HG03045 (cell line): ENCODE measurements at regions not wholly inside any gene's neighbourhood (a gene's known extent, or its start where the extent isn't known, plus 50 kb on each side); places are given as distances from the start of the nearest gene placed in this dataset.
"Not testable (repeated sequence)": the region's sequence is repeated elsewhere in the genome, so short reads cannot be mapped to it uniquely, and the experiment has no call there.

ENCODE experiments used
- ATAC-seq: cut with Tn5 transposase; IDR thresholded peaks from one replicate; pipeline ENCODE4 v1.9.1; 2021; ENCODE audit warnings: mild to moderate bottlenecking, moderate library complexity; ENCODE audit not compliant: unreplicated experiment

DNA sequence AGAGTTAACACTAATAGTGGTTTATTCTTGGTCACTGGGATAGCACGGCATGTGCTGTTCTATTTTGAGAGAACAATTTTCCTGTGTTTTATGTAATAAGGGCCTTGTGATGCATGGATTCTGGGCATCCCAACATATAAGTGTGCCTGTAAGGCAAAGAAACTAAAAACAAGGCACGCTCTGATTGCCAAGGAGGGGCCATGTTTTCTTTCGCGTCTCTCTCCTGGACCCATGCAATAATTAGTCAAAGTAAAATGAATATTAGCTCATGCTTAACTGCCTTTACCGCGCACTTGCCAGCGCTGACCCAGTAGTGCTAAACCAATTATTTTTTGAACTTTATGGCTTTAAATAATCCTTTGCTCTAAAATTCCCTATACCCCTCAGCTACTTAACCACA, 140.9 kb downstream of the PSAT1 start:
- ATAC-seq, result no peak

DNA sequence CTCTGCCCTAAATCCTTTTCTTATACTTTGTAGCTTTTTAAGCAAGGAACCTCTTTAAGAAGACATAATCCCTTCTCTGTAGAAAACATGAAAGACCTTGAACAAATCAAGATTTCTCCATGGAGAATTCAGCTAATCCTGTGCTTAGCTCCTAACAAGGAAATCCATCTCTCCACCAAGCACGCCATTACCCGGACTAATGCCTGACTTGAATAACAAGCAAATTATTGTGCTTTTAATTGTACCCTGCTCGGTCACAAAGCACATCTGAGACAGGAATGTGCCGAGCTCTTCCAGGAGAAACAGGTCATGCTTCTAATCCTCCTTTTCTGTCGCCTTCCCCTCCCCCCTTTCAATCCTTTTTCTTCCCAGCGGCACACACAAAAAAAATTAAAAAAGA, 141.3 kb downstream of the PSAT1 start:
- no peak for ATAC-seq

DNA sequence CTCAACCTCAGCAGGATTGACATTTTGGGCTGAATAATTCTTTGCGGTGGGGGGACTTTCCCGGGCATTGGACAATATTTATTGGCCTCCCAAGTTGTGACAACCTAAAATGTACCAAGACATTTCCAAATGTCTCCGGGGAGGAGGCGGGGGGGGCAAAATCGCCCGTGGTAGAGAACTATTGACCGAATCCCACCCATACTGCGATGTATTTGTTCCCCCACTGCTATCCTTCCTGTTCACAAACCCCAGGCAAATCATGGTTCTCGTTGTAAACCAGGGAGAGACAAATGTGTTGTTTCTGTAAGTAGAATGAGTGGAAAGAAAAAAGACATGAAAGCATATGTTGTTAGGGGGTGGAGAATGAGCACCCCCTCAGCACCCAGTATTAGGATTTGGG, 141.9 kb downstream of the PSAT1 start:
- ATAC-seq, result no peak

DNA sequence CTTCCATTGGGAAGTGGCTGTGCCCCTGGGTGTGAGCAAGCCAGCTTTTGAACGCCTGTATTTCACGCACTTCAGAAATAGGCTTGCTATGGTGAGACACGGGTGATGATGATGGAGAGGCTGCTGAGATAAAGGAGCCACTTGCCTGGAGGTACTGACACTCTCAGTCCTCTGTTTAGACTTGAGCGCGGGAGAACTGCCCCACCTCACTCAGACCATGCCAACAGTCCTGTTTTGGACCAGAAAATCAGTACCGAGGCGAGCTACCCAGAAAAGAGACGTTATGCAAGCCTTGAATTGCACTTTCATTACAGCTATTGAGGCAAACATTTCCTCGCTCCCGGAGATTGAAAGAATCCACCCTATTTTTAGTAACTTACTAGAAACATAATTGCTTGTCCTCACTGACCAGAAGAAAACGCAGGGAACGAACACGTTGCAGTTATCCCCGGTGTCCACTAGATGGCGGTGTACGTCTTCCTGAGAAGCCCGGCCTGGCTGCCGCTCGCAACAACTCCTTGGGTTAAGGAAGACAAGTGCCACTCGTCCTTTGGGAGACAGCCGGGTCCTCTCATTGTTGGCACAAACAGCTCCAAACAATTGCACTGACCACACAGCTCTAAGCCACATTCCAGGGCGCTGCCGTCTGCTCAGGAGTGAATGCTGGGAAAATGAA, 142.4 kb downstream of the PSAT1 start:
- no peak for ATAC-seq

DNA sequence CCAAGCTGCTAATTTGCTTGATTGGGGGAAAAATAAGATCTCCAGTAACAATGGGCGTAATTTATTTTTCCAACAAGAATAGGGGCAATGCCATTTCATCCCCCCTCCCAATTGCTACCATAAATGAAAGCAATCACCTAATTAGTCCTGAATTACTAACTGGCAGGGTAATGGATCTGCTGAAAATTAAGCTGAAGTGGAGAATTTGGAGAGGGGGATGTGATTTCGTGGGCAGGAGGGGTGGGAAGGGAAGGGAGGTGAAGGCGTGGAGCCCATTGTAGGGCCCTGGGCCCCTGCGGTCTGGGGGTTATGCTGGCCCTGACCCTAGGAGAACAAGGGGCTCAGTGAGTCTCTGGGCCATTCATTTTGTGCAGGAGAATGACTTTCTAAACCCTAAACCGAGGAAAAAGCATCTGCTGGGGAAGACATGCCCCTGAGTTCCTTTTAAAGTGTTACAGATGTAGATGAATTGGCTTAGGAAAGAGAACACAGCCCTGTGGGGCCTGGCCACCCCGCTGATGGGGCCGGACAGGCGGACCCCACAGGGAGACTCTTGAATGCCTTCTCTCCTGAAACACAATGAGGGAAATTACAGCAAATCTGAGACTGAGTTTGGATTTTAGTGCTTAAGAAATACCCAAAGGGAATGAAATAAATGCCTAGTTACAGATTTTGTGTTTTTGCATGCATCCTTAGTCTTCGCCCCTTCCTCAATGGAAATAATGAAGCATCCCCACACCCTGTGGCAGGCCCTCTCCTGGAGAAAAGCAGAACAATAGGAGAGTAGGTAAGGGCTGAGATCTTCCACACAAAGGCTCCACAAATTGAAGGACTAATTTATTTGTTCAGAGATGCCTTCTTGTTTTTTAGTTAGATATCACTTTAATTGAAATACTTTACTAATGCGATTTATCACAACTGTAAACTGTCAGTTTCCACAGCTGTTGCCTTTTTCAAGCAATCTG, 143.2 kb downstream of the PSAT1 start:
- no peak for ATAC-seq

DNA sequence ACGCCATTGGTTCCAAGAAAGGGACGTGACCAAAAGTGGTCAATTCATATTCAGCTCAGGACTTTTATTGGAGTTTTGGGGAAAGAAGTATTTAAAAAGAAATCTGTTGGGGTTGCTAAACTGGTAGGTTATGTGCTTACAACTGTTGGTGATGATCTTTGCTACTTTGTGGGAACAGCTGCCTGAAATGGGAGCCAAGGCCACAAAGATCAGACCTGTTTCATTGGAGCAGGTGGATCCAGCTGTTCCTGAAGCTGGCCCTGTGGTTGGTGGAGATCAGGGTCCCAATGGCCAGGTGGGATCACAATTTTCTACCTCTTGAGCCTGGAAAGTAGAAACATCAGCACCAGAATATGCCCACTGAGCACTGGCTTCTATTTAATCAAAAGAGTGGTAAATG, 144.5 kb downstream of the PSAT1 start:
- no peak for ATAC-seq

DNA sequence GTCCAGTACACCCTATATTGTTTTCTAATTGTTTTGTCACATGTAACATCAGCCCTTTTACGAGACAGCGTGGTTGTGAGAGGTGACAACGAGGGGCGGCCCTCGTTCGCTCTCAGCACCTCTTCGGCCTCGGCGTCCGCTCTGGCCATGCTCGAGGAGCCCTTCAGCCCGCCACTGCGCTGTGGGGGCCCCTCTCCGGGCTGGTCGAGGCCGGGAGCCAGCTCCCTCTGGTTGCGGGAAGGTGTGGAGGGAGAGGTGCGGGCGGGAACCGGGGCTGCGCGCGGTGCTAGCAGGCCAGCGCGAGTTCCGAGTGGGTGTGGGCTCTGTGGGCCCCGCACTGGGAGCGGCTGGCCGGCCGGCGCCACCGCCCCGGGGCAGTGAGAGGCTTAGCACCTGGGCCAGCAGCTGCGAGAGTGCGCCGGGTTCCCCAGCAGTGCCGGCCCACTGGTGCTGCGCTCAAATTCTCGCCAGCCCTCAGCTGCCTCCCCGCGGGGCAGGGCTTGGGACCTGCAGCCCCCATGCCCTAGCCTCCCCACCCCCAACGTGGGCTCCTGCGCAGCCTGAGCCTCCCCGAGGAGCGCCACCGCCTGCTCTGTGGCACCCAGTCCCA, 145.0 kb downstream of the PSAT1 start:
- no peak for ATAC-seq

DNA sequence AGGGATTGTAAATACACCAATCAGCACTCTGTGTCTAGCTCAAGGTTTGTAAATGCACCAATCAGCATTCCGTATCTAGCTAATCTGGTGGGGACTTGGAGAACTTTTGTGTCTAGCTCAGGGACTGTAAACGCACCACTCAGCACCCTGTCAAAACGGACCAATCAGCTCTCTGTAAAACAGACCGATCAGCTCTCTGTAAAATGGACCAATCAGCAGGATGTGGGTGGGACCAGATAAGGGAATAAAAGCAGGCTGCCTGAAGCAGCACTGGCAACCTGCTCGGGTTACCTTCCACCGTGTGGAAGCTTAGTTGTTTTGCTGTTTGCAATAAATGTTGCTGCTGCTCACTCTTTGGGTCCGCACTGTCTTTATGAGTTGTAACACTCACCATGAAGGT, 145.7 kb downstream of the PSAT1 start:
- ATAC-seq, result not testable (repeated sequence)

DNA sequence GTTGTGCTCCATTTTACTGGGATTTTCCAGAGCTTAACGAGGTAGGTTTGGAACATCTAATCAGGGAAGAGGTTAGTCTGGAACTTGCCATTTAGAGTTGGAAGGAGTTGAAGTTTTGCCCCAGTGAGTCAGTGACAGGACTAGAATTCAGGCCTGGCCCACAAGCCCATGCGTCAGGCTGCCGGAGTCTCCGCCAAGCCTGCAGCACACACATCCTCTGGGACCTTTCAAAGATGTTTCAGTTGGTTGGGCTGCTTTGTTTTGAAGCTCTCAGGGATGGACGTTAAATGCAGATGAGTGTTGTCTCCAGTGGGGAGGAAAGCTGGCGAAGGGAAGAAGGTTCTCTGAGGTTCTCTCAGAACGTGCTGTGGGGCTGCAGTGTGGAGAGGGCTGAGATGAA, 147.0 kb downstream of the PSAT1 start:
- no peak for ATAC-seq

DNA sequence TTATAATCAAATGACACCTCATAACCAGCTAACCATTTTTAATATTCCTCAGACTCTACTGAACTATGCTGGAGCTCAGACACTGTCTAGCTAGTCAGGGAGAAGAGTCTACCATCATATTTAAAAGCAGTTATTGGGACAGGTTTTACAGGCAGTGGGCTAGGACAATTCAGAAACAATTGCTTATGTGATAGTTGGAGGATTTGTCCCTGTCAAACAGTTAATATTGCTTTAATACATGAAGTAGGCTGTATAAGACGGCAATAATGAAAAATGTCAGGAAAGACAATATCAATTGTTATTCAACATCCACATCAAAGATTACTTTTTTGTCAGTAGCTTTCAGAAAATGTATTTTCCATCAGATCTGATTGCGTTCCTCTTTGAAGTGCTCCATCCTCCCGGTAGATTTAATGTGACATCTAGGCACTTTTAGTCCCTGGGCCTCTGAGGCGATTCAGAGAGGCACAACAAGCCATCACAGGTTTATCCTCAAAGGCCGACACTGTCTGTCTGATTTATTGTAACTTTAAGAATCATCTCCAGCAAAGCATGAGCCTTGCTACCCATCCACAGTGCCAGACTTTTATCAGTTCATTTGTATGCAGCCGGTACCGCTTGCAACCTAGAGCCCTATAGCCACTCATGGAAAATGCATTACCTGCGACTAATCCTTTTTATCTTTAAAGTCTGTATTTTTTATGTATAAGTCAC, 152.2 kb downstream of the PSAT1 start:
- ATAC-seq, result no peak

DNA sequence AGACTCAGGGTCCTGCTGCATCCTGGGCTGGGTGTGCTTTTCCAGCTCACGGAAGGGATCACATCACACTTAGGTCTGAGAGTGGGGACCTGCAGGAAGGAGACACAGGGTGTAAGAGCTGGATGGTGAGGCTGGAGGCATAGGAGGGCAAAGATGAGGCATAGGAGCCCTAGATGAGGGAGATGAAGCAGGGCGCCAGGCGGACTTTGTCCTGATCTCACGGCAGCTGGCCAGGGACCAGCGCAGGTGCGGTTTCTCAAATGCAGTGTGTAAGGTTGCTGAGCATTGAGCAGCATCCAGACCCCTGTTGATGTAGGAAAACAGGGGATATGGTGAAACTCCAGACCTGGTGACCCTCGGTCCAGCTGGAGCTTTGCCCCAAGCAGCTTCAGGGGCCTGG, 156.5 kb downstream of the PSAT1 start:
- ATAC-seq, result no peak

DNA sequence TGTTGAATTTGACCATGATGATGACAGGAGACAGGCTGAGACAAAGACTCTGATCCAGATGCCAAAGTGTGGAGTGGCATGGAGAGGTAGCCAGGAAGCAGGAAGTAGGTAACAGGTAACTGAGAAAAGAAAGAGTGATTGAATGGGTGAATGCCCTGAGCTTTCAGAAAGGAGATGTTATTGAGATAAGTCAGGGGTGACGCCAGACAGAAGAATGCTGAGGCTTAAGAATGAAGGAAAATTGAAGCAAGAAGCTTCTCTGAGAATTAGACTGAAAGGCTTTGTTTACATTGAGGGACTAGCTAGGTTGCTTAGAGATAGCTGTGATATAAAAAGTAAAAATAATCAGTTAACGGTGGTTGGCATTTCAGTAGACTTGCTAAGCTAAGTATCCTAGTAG, 165.7 kb downstream of the PSAT1 start:
- no peak for ATAC-seq

DNA sequence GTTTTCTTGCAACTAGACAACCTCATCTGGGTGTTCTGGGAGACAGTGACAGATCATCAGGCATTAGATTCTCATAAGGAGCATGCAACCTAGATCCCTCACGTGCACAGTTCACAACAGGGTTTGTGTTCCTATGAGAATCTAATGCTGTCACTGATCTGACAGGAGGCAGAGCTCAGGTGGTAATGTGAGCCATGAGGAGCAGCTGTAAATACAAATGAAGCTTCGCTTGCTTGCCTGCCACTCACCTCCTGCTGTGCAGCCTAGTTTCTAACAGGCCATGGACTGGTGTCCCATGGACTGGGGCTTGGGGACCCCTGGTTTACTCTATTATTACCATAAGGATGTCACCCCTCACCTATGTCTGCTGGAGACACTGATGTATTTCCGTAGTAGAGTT, 166.8 kb downstream of the PSAT1 start:
- ATAC-seq, result no peak

DNA sequence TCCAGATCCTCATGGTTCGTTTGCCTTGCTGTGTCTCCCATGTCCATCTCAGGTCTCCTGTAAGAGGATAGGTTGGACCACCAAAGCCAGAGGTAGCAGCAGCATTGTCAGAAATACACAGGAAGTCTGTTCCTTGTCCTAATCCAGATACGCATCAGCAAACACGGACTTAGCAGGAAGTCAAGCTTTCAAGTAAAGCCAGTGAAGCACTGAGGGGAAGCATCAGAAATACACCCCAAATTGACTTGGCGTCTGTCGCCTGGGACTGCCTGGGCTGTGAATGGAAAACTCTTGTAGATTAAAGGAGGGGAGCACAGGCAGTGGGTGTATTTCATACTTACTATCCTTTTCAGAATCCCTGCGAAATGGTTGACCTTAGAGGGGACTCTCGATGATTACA, 171.3 kb downstream of the PSAT1 start:
- ATAC-seq, result no peak

DNA sequence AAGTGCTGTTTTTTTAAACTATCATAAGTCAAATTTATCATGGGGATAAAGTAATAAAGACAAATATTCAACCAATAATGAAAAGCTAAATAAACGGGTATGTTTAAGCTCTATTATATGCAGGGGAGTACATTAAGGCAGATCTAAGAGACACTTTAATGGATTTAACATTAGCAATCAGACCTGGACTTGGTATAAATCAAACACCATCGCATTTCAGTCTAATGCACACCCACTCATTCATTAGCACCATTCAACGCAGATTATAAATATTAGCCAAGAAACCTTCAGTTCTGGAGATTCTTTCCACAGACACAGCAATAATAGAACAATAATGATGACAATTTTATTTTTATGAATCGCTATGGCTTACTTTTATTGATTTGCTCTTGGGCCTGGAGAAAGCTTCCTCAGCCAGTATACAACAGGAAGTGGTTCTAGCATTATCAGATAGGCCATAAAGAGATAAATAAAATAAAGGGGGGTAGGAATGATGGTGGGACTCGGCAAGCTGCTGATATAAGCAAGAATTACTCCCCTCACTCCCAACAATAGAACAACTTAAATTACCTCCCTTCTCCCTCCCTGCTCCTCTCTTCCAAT, 172.2 kb downstream of the PSAT1 start:
- ATAC-seq, result no peak

DNA sequence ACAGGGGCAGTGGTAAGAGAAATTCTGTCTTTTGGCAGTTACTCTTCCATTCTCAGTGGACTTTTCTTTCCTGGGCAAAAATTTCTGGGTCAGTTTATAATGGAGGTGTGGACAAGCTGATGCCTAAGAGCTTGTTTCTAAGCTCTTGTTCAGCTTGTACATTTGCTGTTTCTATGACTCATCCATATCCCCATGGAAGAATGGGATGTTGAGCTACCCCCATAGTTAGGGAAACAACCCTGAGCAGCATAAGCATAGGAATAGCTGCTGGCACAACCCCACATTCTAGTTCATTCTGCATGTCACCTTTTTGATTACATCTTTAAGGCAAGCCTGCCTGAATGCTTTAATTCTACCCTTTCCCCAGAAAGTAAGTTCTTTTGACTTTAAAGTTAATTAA, 173.3 kb downstream of the PSAT1 start:
- no peak for ATAC-seq

DNA sequence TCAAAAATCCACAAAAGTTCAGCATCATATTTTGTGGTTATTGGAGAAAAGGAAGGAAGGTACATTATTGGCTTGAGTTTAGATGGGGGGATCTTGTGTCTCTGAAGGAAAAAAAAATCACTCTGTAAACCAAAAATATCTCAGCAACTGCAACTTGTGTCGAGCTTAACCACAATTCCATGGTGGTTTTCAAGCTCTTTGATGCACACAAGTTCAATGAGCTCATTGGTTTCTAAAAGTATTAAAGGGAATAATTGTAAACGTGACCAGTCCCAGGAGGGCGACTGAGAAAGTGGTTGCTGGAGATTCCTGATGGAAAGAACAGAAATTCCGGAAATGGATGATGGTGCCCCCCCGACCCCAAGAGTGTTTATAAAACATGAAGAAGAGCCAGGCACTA, 173.8 kb downstream of the PSAT1 start:
- no peak for ATAC-seq

DNA sequence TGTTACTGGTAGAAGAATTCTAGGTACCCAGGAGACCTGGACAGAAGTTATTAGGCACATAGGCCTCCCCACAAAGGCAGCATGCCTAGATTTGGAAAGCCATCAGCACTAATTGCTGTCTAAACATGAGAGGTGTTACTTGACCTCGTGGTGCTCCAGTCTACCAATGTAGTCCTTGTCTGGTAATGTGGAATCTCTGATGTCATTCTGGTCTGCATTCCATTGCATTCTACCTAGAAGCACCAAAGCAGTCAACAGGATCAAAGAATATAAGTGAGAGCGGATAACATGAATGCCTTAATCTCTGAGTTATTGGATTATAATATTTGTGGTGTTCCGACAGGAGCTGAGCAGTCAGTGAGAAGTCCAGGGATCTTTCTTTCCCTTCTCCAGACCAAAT, 175.2 kb downstream of the PSAT1 start:
- ATAC-seq, result no peak

DNA sequence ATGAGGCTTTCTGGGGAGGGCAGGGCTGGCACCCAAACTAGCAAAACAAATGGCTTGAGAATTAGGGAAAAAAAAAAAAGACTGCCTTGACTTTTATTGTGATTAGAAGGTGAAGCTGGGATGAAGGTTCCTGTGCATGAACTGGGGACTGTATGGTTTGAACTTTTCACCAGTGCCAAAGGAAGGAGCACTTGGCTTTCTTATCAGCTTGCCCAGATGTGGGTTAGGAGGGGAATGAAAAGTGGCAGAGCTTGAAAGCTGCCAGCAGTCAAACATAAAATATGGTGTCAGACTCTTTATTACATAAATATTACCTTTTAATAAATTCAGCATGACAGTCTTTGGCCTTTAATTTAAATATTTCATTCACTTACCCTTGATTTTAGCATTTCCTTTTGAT, 182.5 kb downstream of the PSAT1 start:
- no peak for ATAC-seq

DNA sequence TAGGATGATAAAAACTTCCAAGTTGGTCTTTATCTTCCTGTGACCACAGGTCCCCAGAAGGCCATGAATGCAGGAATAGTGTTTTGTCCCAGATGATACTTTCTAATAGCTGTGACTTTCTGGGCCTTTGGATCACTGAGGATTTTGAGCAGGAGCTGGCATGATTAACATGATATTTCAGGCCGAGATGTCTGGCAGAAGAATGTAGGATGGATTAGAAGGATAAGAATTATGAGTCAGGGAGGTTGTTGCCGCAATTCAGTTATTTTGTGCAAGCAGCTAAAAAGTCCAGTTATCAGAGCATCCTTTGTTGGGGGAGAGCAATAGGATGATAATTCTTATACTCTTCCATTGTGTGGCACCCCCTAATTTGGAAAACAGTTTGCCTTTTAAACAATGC, 189.7 kb downstream of the PSAT1 start:
- ATAC-seq, result no peak

DNA sequence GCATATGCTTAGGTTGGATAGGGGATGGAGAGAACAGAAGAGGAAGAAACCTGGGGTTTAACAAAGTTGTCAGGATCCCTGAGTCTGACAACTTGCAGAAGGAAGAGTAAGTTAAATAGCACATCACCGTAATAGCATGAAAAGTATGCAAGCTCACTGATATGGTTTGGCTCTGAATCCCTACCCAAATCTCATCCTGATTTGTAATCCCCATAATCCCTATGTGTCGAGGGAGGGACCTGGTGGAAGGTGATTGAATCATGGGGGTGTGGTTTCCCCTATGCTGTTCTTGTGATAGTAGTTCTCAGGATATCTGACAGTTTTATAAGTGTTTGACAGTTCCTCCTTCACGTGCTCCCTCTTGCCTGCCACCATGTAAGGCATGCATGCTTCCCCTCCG, 193.3 kb downstream of the PSAT1 start:
- no peak for ATAC-seq
